MM.1S (cell line): ENCODE measurements at regions not wholly inside any gene's neighbourhood (a gene's known extent, or its start where the extent isn't known, plus 50 kb on each side); places are given as distances from the start of the nearest gene placed in this dataset.

Source experiments
- DNase-seq: peaks from one replicate; pipeline ENCODE4 v3.0.0-alpha.2; 2015
- H2AFZ ChIP-seq: fragments of 300-600 bp; sonication (generic); 2 replicates; pipeline ENCODE4 v1.6.0; 2016; ENCODE audit warnings: antibody characterized with exemption, low read length
- H3F3A ChIP-seq: fragments of 300-600 bp; sonication (generic); 2 replicates; pipeline ENCODE4 v1.6.1; 2016; ENCODE audit warnings: mild to moderate bottlenecking, antibody characterized with exemption, low read length, moderate library complexity, mixed read lengths; ENCODE audit not compliant: insufficient read depth
- H3K27ac ChIP-seq: fragments of 300-600 bp; sonication (generic); 2 replicates; pipeline ENCODE4 v1.5.1; 2016; ENCODE audit warnings: mild to moderate bottlenecking, low read length
- H3K27me3 ChIP-seq: fragments of 300-600 bp; sonication (generic); replicated peaks from 2 replicates; pipeline ENCODE4 v1.6.0; 2016; ENCODE audit warnings: low read length; ENCODE audit not compliant: insufficient read depth
- H3K36me3 ChIP-seq: fragments of 300-600 bp; sonication (generic); replicated peaks from 2 replicates; pipeline ENCODE4 v1.6.1; 2016; ENCODE audit warnings: mild to moderate bottlenecking, low read length, mixed read lengths; ENCODE audit not compliant: insufficient read depth
- H3K4me1 ChIP-seq: fragments of 300-600 bp; sonication (generic); 2 replicates; pipeline ENCODE4 v1.6.1; 2016; ENCODE audit warnings: low read length, mixed read lengths
- H3K4me2 ChIP-seq: fragments of 300-600 bp; sonication (generic); 2 replicates; pipeline ENCODE4 v1.6.0; 2016; ENCODE audit warnings: low read depth, low read length
- H3K4me3 ChIP-seq: fragments of 300-600 bp; sonication (generic); 2 replicates; pipeline ENCODE4 v1.5.1; 2016; ENCODE audit warnings: low read length, mixed read lengths
- H3K79me2 ChIP-seq: fragments of 300-600 bp; sonication (generic); 2 replicates; pipeline ENCODE4 v1.6.1; 2016; ENCODE audit warnings: mixed run types, low read length, mixed read lengths
- H3K9ac ChIP-seq: fragments of 300-600 bp; sonication (generic); 2 replicates; pipeline ENCODE4 v1.6.1; 2016; ENCODE audit warnings: low read length, mixed read lengths
- H3K9me2 ChIP-seq: fragments of 300-600 bp; sonication (generic); replicated peaks from 2 replicates; pipeline ENCODE4 v1.6.1; 2016; ENCODE audit warnings: mild to moderate bottlenecking, low read length, mixed read lengths; ENCODE audit not compliant: insufficient read depth
- H3K9me3 ChIP-seq: fragments of 300-600 bp; sonication (generic); replicated peaks from 2 replicates; pipeline ENCODE4 v1.6.1; 2016; ENCODE audit warnings: mild to moderate bottlenecking, low read length, mixed read lengths; ENCODE audit not compliant: insufficient read depth
- H4K20me1 ChIP-seq: fragments of 300-600 bp; sonication (generic); 2 replicates; pipeline ENCODE4 v1.6.1; 2016; ENCODE audit warnings: mild to moderate bottlenecking, low read length, moderate library complexity, mixed read lengths; ENCODE audit not compliant: insufficient read depth
- CTCF ChIP-seq: fragments of 300-600 bp; sonication (generic); IDR thresholded peaks from 2 replicates; pipeline ENCODE4 v1.5.1; 2016; ENCODE audit warnings: antibody characterized with exemption, low read length, mixed read lengths
- EZH2 ChIP-seq: fragments of 300-600 bp; sonication (generic); optimal IDR thresholded peaks from 2 replicates; pipeline ENCODE3; 2017; ENCODE audit warnings: low read depth, mild to moderate bottlenecking, antibody characterized with exemption, low read length, mixed read lengths
- EZH2phosphoT487 ChIP-seq: fragments of 300-600 bp; sonication (generic); IDR thresholded peaks from 2 replicates; pipeline ENCODE4 v1.6.1; 2018; ENCODE audit warnings: antibody characterized with exemption, low read length

- no peak overlapping the region for H3K27ac ChIP-seq
- no peaks in the 10 kb centered on the region for H3K36me3 ChIP-seq
- H3K9ac ChIP-seq: no peak overlapping the region
- H4K20me1 ChIP-seq: no peaks in the 10 kb centered on the region
- H3K9me3 ChIP-seq: no peaks in the 10 kb centered on the region
- H3K4me1 ChIP-seq: no peaks in the 10 kb centered on the region
- no peak for TF ChIP-seq CTCF
- TF ChIP-seq EZH2: no peak
- TF ChIP-seq EZH2phosphoT487: no peak
- no peaks in the 10 kb centered on the region for H3F3A ChIP-seq
- no peaks in the 10 kb centered on the region for H3K79me2 ChIP-seq
- no peak overlapping the region for H3K4me2 ChIP-seq
- H3K27me3 ChIP-seq: no peaks in the 10 kb centered on the region
- H3K9me2 ChIP-seq: no peaks in the 10 kb centered on the region
- no peak overlapping the region for H2AFZ ChIP-seq
- no peak overlapping the region for H3K4me3 ChIP-seq
- DNase-seq: no peak
Measured at GRCh38 chr14:41986083-41986645, 379.5 kb downstream of the LRFN5 start.

GRCh38 chr14:41973178-41973577 is 366.5 kb downstream of the LRFN5 start:
- Histone ChIP-seq H3F3A (no peaks in the 10 kb centered on the region), H3K27me3 (no peaks in the 10 kb centered on the region), H2AFZ (no peak overlapping the region), H3K9me2 (no peaks in the 10 kb centered on the region), H3K27ac (no peak overlapping the region), H3K4me3 (no peak overlapping the region), H3K79me2 (no peaks in the 10 kb centered on the region), H3K9me3 (no peaks in the 10 kb centered on the region), H3K36me3 (no peaks in the 10 kb centered on the region), H3K4me2 (no peak overlapping the region), H3K4me1 (no peaks in the 10 kb centered on the region), H3K9ac (no peak overlapping the region), H4K20me1 (no peaks in the 10 kb centered on the region)
- TF ChIP-seq EZH2 (no peak), CTCF (no peak), EZH2phosphoT487 (no peak)
- DNase-seq: no peak

- Histone ChIP-seq H3K27me3 (no peaks in the 10 kb centered on the region), H3K4me2 (no peak overlapping the region), H3K4me1 (no peaks in the 10 kb centered on the region), H3K79me2 (no peaks in the 10 kb centered on the region), H3K9ac (no peak overlapping the region), H3K27ac (no peak overlapping the region), H4K20me1 (no peaks in the 10 kb centered on the region), H2AFZ (no peak overlapping the region), H3K4me3 (no peak overlapping the region), H3K36me3 (no peaks in the 10 kb centered on the region), H3K9me3 (no peaks in the 10 kb centered on the region), H3K9me2 (no peaks in the 10 kb centered on the region), H3F3A (no peaks in the 10 kb centered on the region)
- TF ChIP-seq CTCF (no peak), EZH2phosphoT487 (no peak), EZH2 (no peak)
- DNase-seq: no peak
Measured at GRCh38 chr14:41972531-41972930, 365.9 kb downstream of the LRFN5 start.
